H1 (cell line): ENCODE measurements at regions not wholly inside any gene's neighbourhood (a gene's known extent, or its start where the extent isn't known, plus 50 kb on each side); places are given as distances from the start of the nearest gene placed in this dataset.

Experiments
- CTCF ChIA-PET: fragments of 300-600 bp; sonication (Branson Sonifier 250); formaldehyde crosslinking; loops from one replicate; lab custom pipeline; 2021; ENCODE audit not compliant: partially characterized antibody; lab: Charles Lee
- POLR2A ChIA-PET: fragments of 300-600 bp; sonication (Branson Sonifier 250); formaldehyde crosslinking; loops from one replicate; lab custom pipeline; 2021; ENCODE audit warnings: inconsistent platforms; ENCODE audit not compliant: partially characterized antibody; lab: Charles Lee
- DNase-seq, 2 experiments: peaks; one replicate each; pipeline versions ENCODE4 v3.0.0 to v3.0.0-alpha.2; 2010 to 2022; ENCODE audit warnings: low spot score in 2 of 2, low read depth in 1 of 2, mixed read lengths in 1 of 2
- FAIRE-seq: peaks from 2 replicates; lab custom pipeline; 2011; peaks lifted over from hg19 to GRCh38; lab: Jason Lieb, UNC
- H2AFZ ChIP-seq: 2 replicates; pipeline ENCODE4 v1.8.1; 2012; ENCODE audit warnings: low read length, inconsistent platforms
- H2AK5ac ChIP-seq: 2 replicates; pipeline ENCODE4 v1.6.1; 2013; ENCODE audit warnings: low read depth, low read length
- H2BK120ac ChIP-seq: replicated peaks from 2 replicates; pipeline ENCODE3; 2013; ENCODE audit warnings: low read depth, low read length, inconsistent platforms
- H2BK12ac ChIP-seq: 2 replicates; pipeline ENCODE4 v1.6.1; 2013; ENCODE audit warnings: low read depth, low read length
- H2BK15ac ChIP-seq: 2 replicates; pipeline ENCODE4 v1.6.1; 2013; ENCODE audit warnings: low read length
- H2BK20ac ChIP-seq: 2 replicates; pipeline ENCODE4 v1.6.1; 2013; ENCODE audit warnings: low read length
- H2BK5ac ChIP-seq: 2 replicates; pipeline ENCODE4 v1.6.1; 2013; ENCODE audit warnings: low read depth, low read length
- H3K14ac ChIP-seq: 2 replicates; pipeline ENCODE4 v1.6.1; 2013; ENCODE audit warnings: inconsistent platforms; ENCODE audit not compliant: insufficient read length
- H3K18ac ChIP-seq: 2 replicates; pipeline ENCODE4 v1.6.1; 2013; ENCODE audit warnings: low read length; ENCODE audit errors: extremely low read depth
- H3K23ac ChIP-seq: 2 replicates; pipeline ENCODE4 v1.6.1; 2013; ENCODE audit warnings: inconsistent platforms; ENCODE audit not compliant: insufficient read length
- H3K23me2 ChIP-seq: 2 replicates; pipeline ENCODE4 v1.6.1; 2013; ENCODE audit warnings: low read depth, low read length
- H3K27ac ChIP-seq: 2 replicates; pipeline ENCODE4 v1.6.1; 2011; ENCODE audit warnings: low read depth, low read length, inconsistent platforms
- H3K27me3 ChIP-seq, 4 experiments: replicated peaks in 1 of 4; 1 replicate in 1 of 4; 2 replicates in 3 of 4; pipeline versions ENCODE4 v1.6.1 to v1.8.1; 2011 to 2013; ENCODE audit warnings: low read length in 3 of 4, mild to moderate bottlenecking in 3 of 4, inconsistent platforms in 2 of 4, mixed read lengths in 2 of 4, moderate library complexity in 1 of 4; ENCODE audit not compliant: control insufficient read depth in 3 of 4, insufficient read depth in 3 of 4; ENCODE audit errors: extremely low read depth in 1 of 4
- H3K36me3 ChIP-seq, 4 experiments: 2 replicates each; pipeline versions ENCODE4 v1.6.1 to v1.8.1; 2011 to 2013; ENCODE audit warnings: mild to moderate bottlenecking in 4 of 4, low read length in 3 of 4, moderate library complexity in 2 of 4, control low read depth in 1 of 4, inconsistent platforms in 1 of 4; ENCODE audit not compliant: insufficient read depth in 4 of 4, control insufficient read depth in 2 of 4
- H3K4ac ChIP-seq: replicated peaks from 2 replicates; pipeline ENCODE3; 2013; ENCODE audit warnings: low read length, low read depth, mixed read lengths, inconsistent platforms; ENCODE audit not compliant: insufficient read length
- H3K4me1 ChIP-seq, 4 experiments: replicated peaks in 1 of 4; 1 replicate in 1 of 4; 2 replicates in 3 of 4; pipeline versions ENCODE4 v1.6.1 to v1.8.1; 2011 to 2013; ENCODE audit warnings: low read length in 3 of 4, inconsistent platforms in 2 of 4, mixed read lengths in 1 of 4; ENCODE audit not compliant: insufficient read depth in 4 of 4, control insufficient read depth in 3 of 4
- H3K4me2 ChIP-seq, 2 experiments: 2 replicates each; pipeline versions ENCODE4 v1.6.1 to v1.8.1; 2011 to 2013; ENCODE audit warnings: low read depth in 2 of 2, low read length in 2 of 2, control low read depth in 1 of 2, inconsistent platforms in 1 of 2, mild to moderate bottlenecking in 1 of 2; ENCODE audit not compliant: insufficient read depth in 1 of 2
- H3K4me3 ChIP-seq, 4 experiments: fragments of 200-600, 300-600 bp in 1 of 4; sonication (generic), shearing (Covaris generic), sonication (Bioruptor Twin) in 1 of 4; 2 replicates each; pipeline versions ENCODE4 v1.5.1 to v1.8.1; 2011 to 2016; ENCODE audit warnings: low read length in 4 of 4, low read depth in 3 of 4, control low read depth in 2 of 4, inconsistent platforms in 2 of 4, mild to moderate bottlenecking in 2 of 4, mixed read lengths in 1 of 4, moderate library complexity in 1 of 4; ENCODE audit not compliant: insufficient read depth in 2 of 4; ENCODE audit errors: extremely low read depth in 1 of 4
- H3K56ac ChIP-seq: replicated peaks from 2 replicates; pipeline ENCODE3; 2013; ENCODE audit warnings: low read depth, mild to moderate bottlenecking, mixed read lengths, low read length, inconsistent platforms; ENCODE audit not compliant: insufficient read length
- H3K79me1 ChIP-seq: 2 replicates; pipeline ENCODE4 v1.6.1; 2013; ENCODE audit warnings: low read depth, low read length, control low read depth
- H3K79me2 ChIP-seq, 2 experiments: 2 replicates each; pipeline versions ENCODE4 v1.6.1 to v1.8.1; 2012 to 2013; ENCODE audit warnings: low read length in 2 of 2, mild to moderate bottlenecking in 2 of 2, inconsistent platforms in 1 of 2; ENCODE audit not compliant: insufficient read depth in 2 of 2, control insufficient read depth in 1 of 2
- H3K9ac ChIP-seq, 4 experiments: replicated peaks in 1 of 4; 1 replicate in 1 of 4; 2 replicates in 3 of 4; pipeline versions ENCODE4 v1.6.1 to v1.8.1; 2011 to 2013; ENCODE audit warnings: low read depth in 3 of 4, low read length in 3 of 4, control low read depth in 2 of 4, mild to moderate bottlenecking in 2 of 4, moderate library complexity in 2 of 4, inconsistent platforms in 1 of 4; ENCODE audit errors: extremely low read depth in 1 of 4
- H3K9me3 ChIP-seq, 2 experiments: 2 replicates each; pipeline versions ENCODE4 v1.6.1 to v1.8.1; 2012 to 2013; ENCODE audit warnings: mild to moderate bottlenecking in 2 of 2, moderate library complexity in 2 of 2, control low read depth in 1 of 2, inconsistent platforms in 1 of 2, low read depth in 1 of 2, low read length in 1 of 2, mixed read lengths in 1 of 2; ENCODE audit not compliant: insufficient read depth in 2 of 2
- H4K20me1 ChIP-seq, 2 experiments: replicated peaks in 1 of 2; 2 replicates each; pipeline versions ENCODE3 to v1.8.1; 2011 to 2013; ENCODE audit warnings: inconsistent platforms in 2 of 2, low read length in 2 of 2, mild to moderate bottlenecking in 1 of 2; ENCODE audit not compliant: insufficient read depth in 2 of 2, control insufficient read depth in 1 of 2
- H4K5ac ChIP-seq: 2 replicates; pipeline ENCODE4 v1.6.1; 2013; ENCODE audit warnings: low read length, low read depth, mixed read lengths, inconsistent platforms; ENCODE audit not compliant: insufficient read length
- H4K8ac ChIP-seq: 2 replicates; pipeline ENCODE4 v1.8.0; 2013; ENCODE audit warnings: mild to moderate bottlenecking, moderate library complexity, low read length, inconsistent platforms; ENCODE audit not compliant: insufficient read depth; ENCODE audit errors: extremely low read depth
- H4K91ac ChIP-seq: replicated peaks from 2 replicates; pipeline ENCODE3; 2013; ENCODE audit warnings: low read length, mixed read lengths, inconsistent platforms; ENCODE audit not compliant: insufficient read length
- BCL11A ChIP-seq, 2 experiments: IDR thresholded peaks; one replicate each; pipeline ENCODE4 v1.6.1; 2011; ENCODE audit warnings: low read depth in 2 of 2, low read length in 2 of 2, mild to moderate bottlenecking in 2 of 2
- CBX8 ChIP-seq: fragments of 300-800, 300-1000 bp; sonication (generic); IDR thresholded peaks from 2 replicates; pipeline ENCODE4 v1.7.1; 2016; ENCODE audit warnings: low read depth, low read length, borderline replicate concordance
- CEBPB ChIP-seq: IDR thresholded peaks from 2 replicates; pipeline ENCODE4 v1.6.1; 2012; ENCODE audit warnings: low read depth, low read length
- CHD1 ChIP-seq: IDR thresholded peaks from 2 replicates; pipeline ENCODE4 v1.6.1; 2012; ENCODE audit warnings: low read depth, low read length, improper control_type of control experiment
- CTBP2 ChIP-seq: IDR thresholded peaks from 2 replicates; pipeline ENCODE4 v1.7.0; 2011; ENCODE audit warnings: borderline replicate concordance, mild to moderate bottlenecking, moderate library complexity, mixed read lengths, low read length; ENCODE audit not compliant: insufficient read depth, insufficient read length
- CTCF ChIP-seq, 3 experiments: IDR thresholded peaks; 1 replicate in 2 of 3; 2 replicates in 1 of 3; pipeline versions ENCODE4 v1.5.1 to v1.6.1; 2011; ENCODE audit warnings: low read length in 3 of 3, mild to moderate bottlenecking in 3 of 3, inconsistent platforms in 2 of 3, low read depth in 1 of 3, moderate library complexity in 1 of 3; ENCODE audit not compliant: insufficient read depth in 1 of 3; ENCODE audit errors: control extremely low read depth in 1 of 3
- EZH2 ChIP-seq: fragments of 200-600 bp; sonication (generic); IDR thresholded peaks from 2 replicates; pipeline ENCODE4 v1.7.1; 2012; ENCODE audit warnings: low read depth, mild to moderate bottlenecking, moderate library complexity, low read length, inconsistent platforms; ENCODE audit not compliant: severe bottlenecking
- GABPA ChIP-seq: IDR thresholded peaks from 2 replicates; pipeline ENCODE4 v1.6.1; 2011; ENCODE audit warnings: mild to moderate bottlenecking, low read length, moderate library complexity, borderline replicate concordance; ENCODE audit not compliant: insufficient read depth
- POLR2A ChIP-seq, 2 experiments: IDR thresholded peaks; 1 replicate in 1 of 2; 2 replicates in 1 of 2; pipeline ENCODE4 v1.6.1; 2011; ENCODE audit warnings: low read depth in 2 of 2, low read length in 2 of 2, mild to moderate bottlenecking in 2 of 2; ENCODE audit errors: control extremely low read depth in 1 of 2
- RNF2 ChIP-seq: fragments of 200-900, 300-1000 bp; sonication (generic); IDR thresholded peaks from 2 replicates; pipeline ENCODE4 v1.7.1; 2016; ENCODE audit warnings: borderline replicate concordance, low read depth, mild to moderate bottlenecking, antibody characterized with exemption, low read length; ENCODE audit not compliant: poor library complexity, severe bottlenecking; ENCODE audit errors: missing control alignments
- SIRT6 ChIP-seq: IDR thresholded peaks from one replicate; pipeline ENCODE4 v1.7.1; 2012; ENCODE audit warnings: low read length, inconsistent platforms
- TF ChIP-seq, protein P1 (sequence below): IDR thresholded peaks from 2 replicates; pipeline ENCODE4 v1.6.1; 2011; ENCODE audit warnings: low read length, improper control_type of control experiment

GRCh38 chr5:161149078-161149477 lies 297.1 kb upstream of the ATP10B start:
- no peaks in the 10 kb centered on the region for H3K23me2 ChIP-seq
- no peaks in the 10 kb centered on the region for H3K27me3 ChIP-seq
- ChIA-PET CTCF (no interaction called here), POLR2A (no interaction called here)
- no peak overlapping the region for H3K23ac ChIP-seq
- H2BK120ac ChIP-seq, result no peak overlapping the region
- no peak overlapping the region for H2BK20ac ChIP-seq
- H3K4me1 ChIP-seq, result no peaks in the 10 kb centered on the region
- no peak overlapping the region for H3K14ac ChIP-seq
- no peak overlapping the region for H2AK5ac ChIP-seq
- H4K5ac ChIP-seq, result no peak overlapping the region
- no peaks in the 10 kb centered on the region; a peak in 2 of 4 replicates for H3K9me3 ChIP-seq
- no peak overlapping the region for H3K4ac ChIP-seq
- no peaks in the 10 kb centered on the region for H4K20me1 ChIP-seq
- no peak overlapping the region for H2AFZ ChIP-seq
- H2BK15ac ChIP-seq, result no peak overlapping the region
- no peak for DNase-seq
- H3K4me2 ChIP-seq, result no peak overlapping the region
- no peak overlapping the region for H2BK5ac ChIP-seq
- no peak overlapping the region for H3K18ac ChIP-seq
- H3K79me2 ChIP-seq, result no peaks in the 10 kb centered on the region
- no peaks in the 10 kb centered on the region for H3K36me3 ChIP-seq
- no peak overlapping the region for H3K56ac ChIP-seq
- H2BK12ac ChIP-seq, result no peak overlapping the region
- no peaks in the 10 kb centered on the region for H3K79me1 ChIP-seq
- no peak overlapping the region for H3K9ac ChIP-seq
- H3K4me3 ChIP-seq, result no peak overlapping the region
- no peak overlapping the region for H4K91ac ChIP-seq
- FAIRE-seq, result no peak
- no peak overlapping the region for H4K8ac ChIP-seq
- H3K27ac ChIP-seq, result no peak overlapping the region
- no peak for TF ChIP-seq BCL11A (IDR thresholded peaks at IDR 0.05; ENCODE audit: low read depth in 2 of 2, low read length in 2 of 2)
- no peak for TF ChIP-seq SIRT6
- TF ChIP-seq CEBPB, result no peak
- no peak for TF ChIP-seq GABPA
- TF ChIP-seq CHD1, result no peak
- no peak for TF ChIP-seq RNF2
- no peak for TF ChIP-seq EZH2
- TF ChIP-seq POLR2A (IDR thresholded peaks at IDR 0.05; ENCODE audit: control extremely low read depth in 1 of 2, low read depth in 2 of 2, low read length in 2 of 2), result no peak
- TF ChIP-seq, protein P1, sequence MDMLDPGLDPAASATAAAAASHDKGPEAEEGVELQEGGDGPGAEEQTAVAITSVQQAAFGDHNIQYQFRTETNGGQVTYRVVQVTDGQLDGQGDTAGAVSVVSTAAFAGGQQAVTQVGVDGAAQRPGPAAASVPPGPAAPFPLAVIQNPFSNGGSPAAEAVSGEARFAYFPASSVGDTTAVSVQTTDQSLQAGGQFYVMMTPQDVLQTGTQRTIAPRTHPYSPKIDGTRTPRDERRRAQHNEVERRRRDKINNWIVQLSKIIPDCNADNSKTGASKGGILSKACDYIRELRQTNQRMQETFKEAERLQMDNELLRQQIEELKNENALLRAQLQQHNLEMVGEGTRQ, result no peak
- no peak for TF ChIP-seq CTBP2
- no peak for TF ChIP-seq CBX8
- no peak for TF ChIP-seq CTCF (IDR thresholded peaks at IDR 0.05; ENCODE audit: control extremely low read depth in 1 of 3, insufficient read depth in 1 of 3, low read depth in 1 of 3, low read length in 3 of 3)
